RPMI7951 (cell line): ENCODE measurements at regions not wholly inside any gene's neighbourhood (a gene's known extent, or its start where the extent isn't known, plus 50 kb on each side); places are given as distances from the start of the nearest gene placed in this dataset.
A peak's percentile ranks its signal among the peaks of the same experiment; 100 is the strongest.

Experiments used
- DNase-seq: peaks from one replicate; pipeline ENCODE4 v3.0.0-alpha.2; 2012; ENCODE audit warnings: low read depth

DNA sequence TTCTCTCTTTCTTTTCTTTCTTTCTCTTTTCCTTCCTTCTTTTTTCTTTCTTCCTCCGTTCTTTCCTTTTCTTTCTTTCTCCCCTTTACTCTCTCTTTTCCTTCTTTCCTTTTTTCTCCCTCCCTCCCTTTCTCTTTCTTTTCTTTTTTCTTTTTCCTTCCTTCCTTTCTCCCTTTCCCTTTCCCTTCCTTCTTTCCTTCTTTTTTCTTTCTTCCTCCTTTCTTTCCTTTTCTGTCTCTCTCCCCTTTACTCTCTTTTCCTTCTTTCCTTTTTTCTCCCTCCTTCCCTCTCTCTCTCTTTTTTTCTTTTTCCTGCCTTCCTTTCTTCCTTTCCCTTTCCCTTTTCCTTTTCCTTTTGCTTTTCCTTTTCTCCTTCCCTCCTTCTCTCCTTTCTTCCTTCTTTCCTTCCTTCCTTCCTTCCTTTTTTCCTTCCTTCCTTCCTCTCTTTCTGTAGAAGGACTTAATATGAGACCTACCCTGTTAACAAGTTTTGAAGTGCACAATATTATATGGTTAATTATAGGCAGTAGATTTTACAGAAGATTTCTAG lies 142.7 kb upstream of the CD180 start:
- DNase-seq = no peak

GRCh38 chr5:67338421-67338820 lies 141.8 kb upstream of the CD180 start:
- peak; percentile 33 for DNase-seq

GRCh38 chr5:67337751-67338150 lies 141.2 kb upstream of the CD180 start:
- no peak for DNase-seq

- no peak for DNase-seq
These were observed 138.8 kb upstream of the CD180 start for GRCh38 chr5:67335426-67335825.

DNA sequence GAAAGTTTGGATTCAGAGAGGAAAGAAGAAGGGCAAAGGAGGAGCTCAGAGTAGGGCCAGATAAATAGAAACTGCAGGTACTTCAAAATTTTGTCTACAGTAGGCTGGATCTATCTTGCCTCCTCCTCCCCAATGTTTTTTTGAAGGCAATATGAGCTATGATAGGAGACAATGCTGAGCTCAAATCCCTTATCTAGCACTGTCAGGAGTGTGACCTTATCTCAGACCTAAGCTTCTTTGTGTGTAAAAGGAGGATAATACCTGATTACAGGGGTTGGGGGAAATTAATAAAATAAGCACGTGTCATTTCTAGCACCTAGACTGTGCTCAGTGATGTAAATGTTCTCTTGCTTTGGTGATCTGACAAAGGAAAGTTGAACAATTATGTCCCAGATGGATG lies 137.8 kb upstream of the CD180 start:
- no peak for DNase-seq

- no peak for DNase-seq
These were observed 136.6 kb upstream of the CD180 start for GRCh38 chr5:67333171-67333570.

- no peak for DNase-seq
These were observed 134.8 kb upstream of the CD180 start for GRCh38 chr5:67331296-67331925.

GRCh38 chr5:67319935-67320725 lies 123.5 kb upstream of the CD180 start:
- DNase-seq = peak; percentile 23

- no peak for DNase-seq
These were observed 122.1 kb upstream of the CD180 start for GRCh38 chr5:67318746-67319145.

DNA sequence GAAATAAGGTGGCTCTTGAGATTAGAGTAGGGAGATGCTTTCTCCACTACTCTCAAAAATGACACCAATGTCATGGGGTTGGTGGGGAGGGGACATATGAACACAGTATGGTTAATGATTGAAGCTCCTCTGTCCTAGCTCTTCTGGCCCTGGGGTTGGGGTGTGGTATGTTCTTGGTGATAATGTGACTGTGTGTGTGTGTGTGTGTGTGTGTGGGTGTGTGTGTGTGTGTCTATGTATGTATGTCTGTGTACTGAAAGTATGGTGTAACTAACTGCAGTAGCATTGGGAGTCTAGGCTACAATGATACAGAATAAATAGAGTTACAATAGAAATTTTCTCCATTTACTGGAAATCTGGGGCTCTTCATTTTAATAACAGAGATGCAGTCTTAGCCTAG lies 121.0 kb upstream of the CD180 start:
- no peak for DNase-seq

DNA sequence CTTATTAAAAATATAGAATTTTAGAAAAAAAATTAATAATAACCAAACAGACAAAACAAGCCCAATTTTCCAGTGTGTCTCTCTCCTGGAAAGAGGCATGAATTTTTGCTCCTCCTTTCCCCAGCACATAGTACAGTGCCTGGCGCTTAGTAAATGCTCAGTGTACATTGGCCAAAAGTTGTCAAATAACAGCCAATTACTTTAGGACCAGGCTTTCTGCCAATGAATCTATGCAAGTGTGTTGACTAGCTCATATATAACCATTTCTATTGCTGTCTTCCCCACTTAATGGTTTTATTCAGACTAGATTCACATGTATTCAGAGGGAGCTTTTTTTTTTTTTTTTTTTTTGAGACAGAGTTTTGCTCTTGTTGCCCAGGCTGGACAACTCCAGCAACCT lies 120.1 kb upstream of the CD180 start:
- no peak for DNase-seq

- peak; percentile 87 for DNase-seq
These were observed 118.7 kb upstream of the CD180 start for GRCh38 chr5:67315082-67315989.

DNA sequence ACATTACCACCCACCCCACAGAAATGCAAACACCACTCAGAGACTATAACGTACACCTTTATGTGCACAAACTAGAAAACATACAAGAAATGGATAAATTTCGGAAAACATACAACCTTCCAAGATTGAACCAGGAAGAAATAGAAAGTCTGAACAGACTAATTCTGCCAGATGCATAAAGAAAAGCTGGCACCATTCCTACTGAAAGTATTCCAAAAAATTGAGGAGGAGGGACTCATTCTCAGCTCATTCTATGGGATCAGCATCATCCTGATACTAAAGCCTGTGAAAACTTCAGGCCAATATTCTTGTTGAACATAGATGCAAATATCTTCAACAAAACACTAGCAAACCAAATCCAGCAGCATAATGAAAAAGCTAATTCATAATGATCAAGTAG lies 115.1 kb upstream of the CD180 start:
- no peak for DNase-seq

DNA sequence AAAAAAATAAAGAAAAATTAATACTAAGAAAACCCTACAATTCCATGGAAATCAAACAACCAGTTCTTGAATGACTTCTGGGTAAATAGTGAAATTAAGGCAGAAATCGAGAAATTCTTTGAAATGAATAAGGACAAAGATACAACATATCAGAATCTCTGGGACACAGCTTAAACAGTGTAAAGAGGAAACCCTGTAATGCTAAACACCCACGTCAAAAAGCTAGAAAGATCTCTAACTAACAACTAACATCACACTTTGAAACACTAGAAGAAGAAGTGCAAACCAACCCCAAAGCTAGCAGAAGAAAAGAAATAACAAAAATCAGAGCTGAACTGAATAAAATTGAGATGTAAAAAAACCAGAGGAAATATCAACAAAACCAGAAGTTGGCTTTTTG lies 114.6 kb upstream of the CD180 start:
- DNase-seq = no peak

- DNase-seq = no peak
These were observed 114.1 kb upstream of the CD180 start for GRCh38 chr5:67310740-67311139.

GRCh38 chr5:67310169-67310568 lies 113.6 kb upstream of the CD180 start:
- DNase-seq = no peak

DNA sequence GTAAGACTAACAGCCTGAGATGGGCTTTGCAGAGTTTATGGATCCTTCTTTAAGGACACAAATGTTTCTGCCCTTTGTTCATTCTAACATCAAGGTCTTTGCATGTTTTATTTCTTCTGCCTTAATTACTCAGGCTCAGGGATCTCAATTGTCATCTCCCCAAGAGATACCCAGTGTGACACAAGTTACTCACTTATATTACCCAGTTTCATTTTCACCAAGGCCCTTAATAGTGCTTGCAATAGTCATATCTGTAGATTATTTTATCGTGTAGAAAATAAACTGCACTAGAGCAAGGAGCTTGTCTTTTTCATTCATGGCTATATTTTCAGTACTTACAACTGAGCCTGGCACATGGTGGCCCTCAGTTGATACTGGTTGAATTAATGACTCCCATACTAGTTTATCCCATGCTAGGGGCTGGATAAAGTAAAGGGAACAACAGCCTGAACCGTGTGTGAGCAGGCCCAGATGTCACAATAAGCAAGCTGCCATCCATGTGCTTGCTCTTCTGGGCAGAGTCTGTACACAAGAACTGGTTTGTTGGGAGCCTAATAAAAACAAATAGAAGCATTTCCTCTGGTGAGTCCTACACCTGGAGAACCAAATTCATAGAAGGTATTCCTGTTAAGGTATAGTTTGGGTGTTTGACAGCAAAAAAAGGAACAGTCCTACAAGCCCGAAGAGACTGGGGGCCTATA lies 112.5 kb upstream of the CD180 start:
- no peak for DNase-seq

DNA sequence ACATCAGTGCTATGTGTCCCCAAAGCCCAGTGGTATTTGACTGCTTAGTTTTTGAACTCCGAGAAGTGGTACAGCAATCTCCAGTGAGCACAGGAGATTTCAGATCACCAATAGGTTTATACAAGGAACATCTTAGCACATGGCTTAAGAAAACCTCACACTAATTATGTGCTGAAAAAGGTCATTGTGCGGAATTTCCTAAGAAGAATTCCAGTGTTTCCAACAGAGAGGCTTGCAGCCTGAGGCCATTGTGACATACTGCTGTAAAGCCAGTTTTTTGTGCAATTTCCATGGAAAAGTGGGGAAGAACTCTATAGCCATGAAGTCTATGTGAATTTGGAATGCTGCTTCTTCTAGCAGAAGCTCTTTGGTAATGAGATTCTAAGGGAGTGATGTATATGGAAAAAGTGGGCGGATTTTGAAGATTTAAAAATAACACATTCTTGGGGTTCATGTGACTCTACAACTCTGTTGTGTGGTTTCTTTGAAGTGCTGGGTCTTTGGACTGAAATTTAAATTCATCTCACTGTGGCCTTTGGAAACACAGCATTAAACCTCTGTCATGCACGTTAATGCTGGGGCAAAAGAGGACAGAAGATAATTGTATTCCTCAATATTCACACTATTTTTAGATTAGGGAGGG lies 110.5 kb upstream of the CD180 start:
- peak; percentile 82 for DNase-seq

GRCh38 chr5:67305913-67306710 lies 109.5 kb upstream of the CD180 start:
- peak; percentile 61 for DNase-seq

DNA sequence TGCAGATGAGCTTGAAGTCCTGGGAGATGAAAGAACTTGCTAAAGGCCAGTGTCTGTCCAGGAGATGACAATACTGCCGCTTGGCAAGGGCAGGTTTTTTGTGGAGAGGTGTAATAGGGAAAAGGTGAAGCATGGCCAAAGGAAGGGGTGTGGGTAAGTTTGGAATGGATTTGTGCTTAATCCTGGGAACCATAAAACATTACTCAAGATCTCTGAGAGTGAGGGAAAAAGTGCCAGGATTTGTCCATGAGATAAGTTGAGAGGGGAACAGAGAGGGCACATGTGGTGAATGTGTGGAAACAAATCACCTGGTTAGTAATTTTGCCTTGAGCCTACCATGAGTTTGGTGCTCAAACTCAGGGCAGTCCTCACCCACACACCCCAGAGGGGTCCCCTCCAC lies 108.8 kb upstream of the CD180 start:
- DNase-seq = no peak
